ENCODE measurements at regions not wholly inside any gene's neighbourhood (a gene's known extent, or its start where the extent isn't known, plus 50 kb on each side); places are given as distances from the start of the nearest gene placed in this dataset.

DNA sequence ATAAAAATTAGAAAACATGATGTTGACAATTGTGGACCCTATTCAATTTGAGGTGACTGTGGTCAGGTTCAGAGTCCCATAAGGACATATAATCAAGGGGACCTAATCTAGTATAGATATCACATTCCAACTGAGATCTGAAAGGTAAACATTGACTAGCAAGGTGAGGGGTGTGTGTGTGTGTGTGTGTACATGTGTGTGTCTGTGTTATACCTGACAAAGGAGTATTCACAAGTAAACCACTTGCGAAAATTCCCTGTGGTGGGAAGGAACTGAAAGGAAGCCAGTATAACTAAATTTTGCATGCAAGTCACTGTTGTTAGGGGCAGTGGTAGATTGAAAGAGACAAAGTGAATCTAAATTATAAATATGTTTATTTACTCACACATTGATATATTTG lies 723.7 kb downstream of the COL12A1 start:
- POLR2A ChIA-PET: no interaction called here

DNA sequence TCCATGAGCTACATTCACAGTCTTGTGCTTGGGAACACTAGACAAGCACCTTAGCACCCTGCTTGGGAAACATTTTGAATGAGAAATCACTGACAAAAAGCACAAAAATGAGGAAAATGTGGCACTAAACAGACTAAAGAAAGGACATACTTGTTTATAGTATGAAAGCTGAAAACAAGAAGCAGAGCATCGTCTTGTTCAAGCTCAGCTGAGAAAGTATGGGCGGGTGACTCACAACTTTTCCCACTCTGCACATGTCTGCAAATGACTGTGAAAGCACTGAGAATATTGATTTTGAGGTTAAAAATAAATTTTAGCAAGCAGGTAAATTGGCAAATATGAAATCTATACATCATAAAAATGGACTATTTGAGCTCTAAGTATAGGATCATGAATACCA lies 725.3 kb downstream of the COL12A1 start:
- 100% methylated on average over 1 of the region's 2 CpGs for WGBS (ENCODE audit: insufficient coverage)
- intact Hi-C loops (cut with micrococcal nuclease): no loop called here
- no peak overlapping the region for H3K4me2 ChIP-seq (replicated peaks; ENCODE audit: low read depth, low read length, poor library complexity, severe bottlenecking)

More for the DNA sequence above, 723.7 kb downstream of the COL12A1 start:
- H3K4me3 ChIP-seq (ENCODE audit: control extremely low read depth in 1 of 5, extremely low read depth in 1 of 5, insufficient read depth in 1 of 5, low read depth in 2 of 5, low read length in 4 of 5): no peak overlapping the region
- no peaks in the 10 kb centered on the region for H3K9me3 Mint-ChIP-seq (ENCODE audit: insufficient read depth)
- H2AFZ ChIP-seq (ENCODE audit: insufficient read depth, low read depth, low read length, poor library complexity, severe bottlenecking): no peak overlapping the region
- TF ChIP-seq, protein P1, sequence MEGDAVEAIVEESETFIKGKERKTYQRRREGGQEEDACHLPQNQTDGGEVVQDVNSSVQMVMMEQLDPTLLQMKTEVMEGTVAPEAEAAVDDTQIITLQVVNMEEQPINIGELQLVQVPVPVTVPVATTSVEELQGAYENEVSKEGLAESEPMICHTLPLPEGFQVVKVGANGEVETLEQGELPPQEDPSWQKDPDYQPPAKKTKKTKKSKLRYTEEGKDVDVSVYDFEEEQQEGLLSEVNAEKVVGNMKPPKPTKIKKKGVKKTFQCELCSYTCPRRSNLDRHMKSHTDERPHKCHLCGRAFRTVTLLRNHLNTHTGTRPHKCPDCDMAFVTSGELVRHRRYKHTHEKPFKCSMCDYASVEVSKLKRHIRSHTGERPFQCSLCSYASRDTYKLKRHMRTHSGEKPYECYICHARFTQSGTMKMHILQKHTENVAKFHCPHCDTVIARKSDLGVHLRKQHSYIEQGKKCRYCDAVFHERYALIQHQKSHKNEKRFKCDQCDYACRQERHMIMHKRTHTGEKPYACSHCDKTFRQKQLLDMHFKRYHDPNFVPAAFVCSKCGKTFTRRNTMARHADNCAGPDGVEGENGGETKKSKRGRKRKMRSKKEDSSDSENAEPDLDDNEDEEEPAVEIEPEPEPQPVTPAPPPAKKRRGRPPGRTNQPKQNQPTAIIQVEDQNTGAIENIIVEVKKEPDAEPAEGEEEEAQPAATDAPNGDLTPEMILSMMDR (IDR thresholded peaks at IDR 0.05): no peak
- TF ChIP-seq EZH2 (IDR thresholded peaks at IDR 0.05; ENCODE audit: borderline replicate concordance, insufficient read depth, low read depth, low read length, poor library complexity, severe bottlenecking): no peak
- H3K27ac Mint-ChIP-seq: no peak overlapping the region
- H3K4me1 ChIP-seq (ENCODE audit: control insufficient read depth in 2 of 2, insufficient read depth in 2 of 2, low read length in 2 of 2): no peaks in the 10 kb centered on the region
- intact Hi-C loops (cut with micrococcal nuclease): no loop called here
- no peaks in the 10 kb centered on the region for H3K27me3 ChIP-seq (replicated peaks in 1 of 4; ENCODE audit: control extremely low read depth in 1 of 4, control insufficient read depth in 3 of 4, insufficient read depth in 4 of 4, low read length in 3 of 4)
- ATAC-seq (ENCODE audit: low read depth) (no peak), DNase-seq (no peak)
- no peak overlapping the region for H3K9ac ChIP-seq (ENCODE audit: low read length)
- H3K27me3 Mint-ChIP-seq: no peaks in the 10 kb centered on the region
- CTCF ChIA-PET: no interaction called here
- peaks cover 0 to 4% (median 0%) of the 10 kb centered on the region in 3 donors for H3K9me3 ChIP-seq (ENCODE audit: control extremely low read depth in 1 of 3, control insufficient read depth in 2 of 3, insufficient read depth in 1 of 3, low read length in 2 of 3)
- no peaks in the 10 kb centered on the region for H4K20me1 ChIP-seq (ENCODE audit: control insufficient read depth, insufficient read depth, low read length, poor library complexity, severe bottlenecking)
- H3K27ac ChIP-seq (ENCODE audit: low read length in 2 of 2): no peak overlapping the region
- H3K79me2 ChIP-seq (ENCODE audit: control insufficient read depth, insufficient read depth, low read length): no peaks in the 10 kb centered on the region
- WGBS (ENCODE audit: insufficient coverage): 60% methylated on average over 1 of the region's 1 CpG
- no peaks in the 10 kb centered on the region for H3K4me1 Mint-ChIP-seq
- H3K36me3 ChIP-seq (replicated peaks in 1 of 2; ENCODE audit: control extremely low read depth in 1 of 2, control insufficient read depth in 1 of 2, extremely low read depth in 1 of 2, insufficient read depth in 2 of 2, low read length in 1 of 2): no peaks in the 10 kb centered on the region
- no peak overlapping the region for H3K4me2 ChIP-seq (replicated peaks; ENCODE audit: low read depth, low read length, poor library complexity, severe bottlenecking)
- no peak overlapping the region for H3K4me3 Mint-ChIP-seq

More for the DNA sequence above, 725.3 kb downstream of the COL12A1 start:
- Histone ChIP-seq H3K27me3 (replicated peaks in 1 of 4; ENCODE audit: control extremely low read depth in 1 of 4, control insufficient read depth in 3 of 4, insufficient read depth in 4 of 4, low read length in 3 of 4) (no peaks in the 10 kb centered on the region), H4K20me1 (ENCODE audit: control insufficient read depth, insufficient read depth, low read length, poor library complexity, severe bottlenecking) (no peaks in the 10 kb centered on the region), H3K9me3 (ENCODE audit: control extremely low read depth in 1 of 3, control insufficient read depth in 2 of 3, insufficient read depth in 1 of 3, low read length in 2 of 3) (peaks cover 0 to 4% (median 0%) of the 10 kb centered on the region in 3 donors), H3K9ac (ENCODE audit: low read length) (no peak overlapping the region), H3K4me3 (ENCODE audit: control extremely low read depth in 1 of 5, extremely low read depth in 1 of 5, insufficient read depth in 1 of 5, low read depth in 2 of 5, low read length in 4 of 5) (no peak overlapping the region), H2AFZ (ENCODE audit: insufficient read depth, low read depth, low read length, poor library complexity, severe bottlenecking) (no peak overlapping the region), H3K27ac (ENCODE audit: low read length in 2 of 2) (no peak overlapping the region), H3K4me1 (ENCODE audit: control insufficient read depth in 2 of 2, insufficient read depth in 2 of 2, low read length in 2 of 2) (no peaks in the 10 kb centered on the region), H3K36me3 (replicated peaks in 1 of 2; ENCODE audit: control extremely low read depth in 1 of 2, control insufficient read depth in 1 of 2, extremely low read depth in 1 of 2, insufficient read depth in 2 of 2, low read length in 1 of 2) (no peaks in the 10 kb centered on the region), H3K79me2 (ENCODE audit: control insufficient read depth, insufficient read depth, low read length) (no peaks in the 10 kb centered on the region)
- ChIA-PET POLR2A (no interaction called here), CTCF (no interaction called here)
- ATAC-seq (ENCODE audit: low read depth) (no peak), DNase-seq (no peak)
- no peak overlapping the region for H3K4me3 Mint-ChIP-seq
- TF ChIP-seq EZH2 (IDR thresholded peaks at IDR 0.05; ENCODE audit: borderline replicate concordance, insufficient read depth, low read depth, low read length, poor library complexity, severe bottlenecking): no peak
- TF ChIP-seq, protein P1 (IDR thresholded peaks at IDR 0.05): no peak
- H3K27me3 Mint-ChIP-seq: no peaks in the 10 kb centered on the region
- no peaks in the 10 kb centered on the region for H3K9me3 Mint-ChIP-seq (ENCODE audit: insufficient read depth)
- H3K27ac Mint-ChIP-seq: no peak overlapping the region
- H3K4me1 Mint-ChIP-seq: no peaks in the 10 kb centered on the region
